NCI-H2107 treated with DMSO at 0.1 percent for 48 hours (cell line): ENCODE measurements at regions not wholly inside any gene's neighbourhood (a gene's known extent, or its start where the extent isn't known, plus 50 kb on each side); places are given as distances from the start of the nearest gene placed in this dataset.
"Not testable (repeated sequence)": the region's sequence is repeated elsewhere in the genome, so short reads cannot be mapped to it uniquely, and the experiment has no call there.

Source experiments
- DNase-seq: peaks from one replicate; lab custom pipeline; 2025; ENCODE audit not compliant: unreplicated experiment; lab: John Stamatoyannopoulos, UW

- no peak for DNase-seq
These were observed 832.4 kb downstream of the DNAJB9 start for GRCh38 chr7:109402107-109402506.

DNA sequence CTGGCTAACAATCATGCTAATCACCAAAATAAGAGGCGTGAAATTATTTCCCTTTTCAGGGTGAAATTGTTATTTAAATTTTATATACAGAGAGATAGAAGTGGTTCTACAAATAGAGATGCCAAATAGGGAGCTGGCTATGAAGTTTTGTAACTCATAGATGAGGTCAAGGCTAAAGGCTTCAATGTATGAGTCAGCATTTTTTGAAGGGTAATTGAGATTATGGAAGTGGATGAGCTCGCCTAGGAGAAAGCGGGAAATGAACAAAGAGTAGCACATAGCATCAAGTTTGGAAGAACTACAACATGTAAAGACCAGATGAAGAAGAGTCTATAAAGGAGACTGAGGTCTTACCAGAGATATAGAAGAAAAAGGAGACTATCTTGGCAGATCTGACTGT lies 838.1 kb downstream of the DNAJB9 start:
- no peak for DNase-seq

DNA sequence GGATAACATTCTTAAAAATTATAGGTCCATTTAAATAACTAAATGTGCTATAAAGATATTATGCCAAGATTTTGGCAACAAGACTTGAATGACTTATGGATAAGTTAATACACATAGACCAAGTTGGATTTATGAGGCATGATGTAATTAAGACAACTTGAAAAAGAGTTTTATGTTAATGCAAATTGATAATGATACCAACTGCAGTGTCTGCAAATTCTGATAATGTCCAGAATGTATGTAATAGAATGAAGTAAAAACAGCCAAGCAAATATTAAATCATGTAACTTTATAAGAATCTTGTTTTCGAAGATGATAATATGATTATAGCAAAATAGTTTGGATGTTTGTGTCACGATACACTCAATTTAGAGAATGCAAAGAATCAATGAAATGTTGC lies 868.3 kb downstream of the DNAJB9 start:
- DNase-seq = no peak

DNA sequence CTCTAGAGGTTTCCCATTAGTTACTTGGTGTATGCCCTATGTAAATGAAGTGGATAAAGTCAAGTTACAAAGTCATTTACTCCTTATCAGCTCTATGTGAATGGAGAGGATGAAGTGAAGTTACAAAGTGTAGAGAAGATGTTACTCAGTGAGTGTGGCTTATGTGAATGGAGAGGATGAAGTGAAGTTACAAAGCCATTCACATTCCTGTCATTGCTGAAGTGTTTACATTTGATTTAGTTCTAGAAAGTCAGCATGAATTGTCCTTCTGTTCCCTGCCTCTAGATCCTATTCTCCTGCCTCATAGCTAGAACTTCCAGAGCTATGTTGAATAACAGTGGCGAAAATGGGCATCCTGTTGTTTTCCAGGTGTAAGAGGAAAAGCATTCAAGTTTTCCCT lies 880.1 kb downstream of the DNAJB9 start:
- no peak for DNase-seq

DNA sequence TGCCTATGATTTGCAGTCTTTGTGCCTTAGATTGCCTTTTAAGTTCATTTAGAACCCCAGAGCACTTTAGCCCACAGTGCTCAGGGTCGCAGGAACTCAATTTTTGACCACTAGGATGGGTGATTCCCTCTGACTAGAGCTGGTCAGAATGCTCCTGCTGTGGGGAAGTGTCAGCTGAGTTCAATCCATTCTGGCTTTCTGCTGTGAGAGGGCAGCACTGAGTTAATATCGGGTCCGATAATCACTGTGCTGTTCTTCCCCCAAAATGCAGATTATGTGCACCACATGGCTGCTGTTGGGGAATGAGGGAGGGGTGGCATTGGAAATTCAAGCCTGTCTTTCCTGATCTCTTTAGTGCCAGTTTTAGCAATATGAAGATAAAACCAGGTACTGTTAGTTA lies 886.4 kb downstream of the DNAJB9 start:
- DNase-seq = no peak

DNA sequence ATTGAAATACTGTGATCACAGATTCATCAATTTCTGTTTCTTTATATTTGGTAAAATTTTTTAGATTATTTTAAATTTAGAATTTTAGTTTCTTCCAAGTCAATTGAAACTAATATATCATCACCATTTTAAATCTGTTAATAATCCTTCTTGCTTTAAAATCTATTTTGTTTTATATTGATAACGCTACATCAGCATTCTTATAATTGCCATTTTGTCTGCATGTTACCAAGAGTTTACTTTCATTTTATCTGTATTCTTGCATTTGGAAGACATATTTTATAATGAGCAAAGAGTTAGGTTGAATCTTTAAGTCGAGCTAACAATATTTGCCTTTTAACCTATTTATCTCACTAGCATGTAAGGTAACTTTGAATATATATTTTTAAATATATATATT lies 890.6 kb downstream of the DNAJB9 start:
- DNase-seq = no peak

- no peak for DNase-seq
These were observed 892.5 kb downstream of the DNAJB9 start for GRCh38 chr7:109462171-109462570.

DNA sequence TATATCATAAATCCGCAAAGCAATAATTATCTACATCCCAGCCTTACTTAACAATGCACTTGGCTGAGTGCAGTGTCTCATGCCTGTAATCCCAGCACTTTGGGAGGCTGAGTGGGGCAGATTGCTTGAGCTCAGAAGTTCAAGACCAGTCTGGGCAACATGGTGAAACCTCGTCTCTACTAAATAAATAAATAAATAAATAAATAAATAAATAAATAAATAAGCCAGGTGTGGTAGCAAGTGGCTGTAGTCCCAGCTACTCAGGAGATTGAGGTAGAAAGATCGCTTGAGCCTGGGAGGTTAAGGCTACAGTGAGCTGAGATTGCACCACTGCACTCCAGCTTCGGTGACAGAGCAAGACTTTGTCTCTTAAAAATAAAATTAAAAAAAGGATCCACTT lies 898.1 kb downstream of the DNAJB9 start:
- not testable (repeated sequence) for DNase-seq

GRCh38 chr7:109473172-109473571 lies 903.5 kb downstream of the DNAJB9 start:
- DNase-seq = no peak

DNA sequence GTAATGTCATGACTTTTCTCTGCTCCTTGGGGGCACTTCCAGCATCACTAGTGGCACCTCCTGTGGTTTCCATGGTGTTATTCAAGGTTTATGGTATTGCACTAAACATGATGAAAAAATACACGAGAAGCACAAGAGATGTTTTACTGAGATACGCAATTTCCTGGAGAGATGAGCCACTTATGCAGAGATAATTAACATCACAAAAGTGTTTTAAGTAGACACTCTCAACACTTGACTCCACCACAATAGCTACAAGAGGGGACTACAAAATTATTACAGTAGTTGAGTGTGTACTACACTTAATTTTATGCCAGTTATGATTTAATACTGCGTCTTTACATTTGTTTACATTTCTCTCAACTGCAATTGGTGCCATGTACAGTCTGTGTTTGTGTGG lies 906.7 kb downstream of the DNAJB9 start:
- DNase-seq = no peak

DNA sequence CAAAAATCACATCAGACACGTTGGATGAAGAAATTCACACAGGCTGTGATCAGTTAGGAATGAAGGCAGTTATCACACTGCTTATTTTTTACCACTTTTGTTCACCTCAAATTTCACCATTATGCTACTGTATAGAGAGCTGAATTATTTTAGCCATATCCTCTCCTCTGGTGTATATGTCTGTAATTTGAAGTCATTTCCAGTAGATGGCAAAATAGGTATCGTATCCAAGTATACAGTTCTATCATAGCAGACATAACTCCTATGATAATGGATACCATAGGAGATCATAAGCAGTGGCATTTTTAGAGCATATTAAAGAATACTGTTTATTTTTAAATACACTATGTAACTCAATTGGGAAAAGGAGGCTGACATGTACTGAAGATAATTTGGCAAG lies 909.7 kb downstream of the DNAJB9 start:
- no peak for DNase-seq

- not testable (repeated sequence) for DNase-seq
These were observed 920.9 kb downstream of the DNAJB9 start for GRCh38 chr7:109490607-109491006.

DNA sequence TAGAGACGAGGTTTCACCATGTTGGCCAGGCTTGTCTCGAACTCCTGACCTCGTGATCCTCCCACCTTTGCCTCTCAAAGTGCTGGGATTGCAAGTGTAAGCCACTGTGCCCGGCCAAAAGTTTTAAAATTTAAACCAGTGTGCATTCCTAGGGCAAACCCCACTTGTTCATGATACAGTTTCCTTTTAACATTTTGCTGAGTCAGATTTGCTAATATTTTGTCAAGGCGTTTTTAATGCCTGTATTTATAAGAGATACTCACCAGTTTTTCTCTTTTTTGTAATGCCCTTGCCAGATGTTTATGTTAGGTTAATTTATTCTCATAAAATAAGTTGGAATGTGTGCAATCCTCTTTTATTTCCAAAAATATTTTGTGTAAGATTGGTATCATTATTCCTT lies 927.4 kb downstream of the DNAJB9 start:
- DNase-seq = no peak

GRCh38 chr7:109498131-109498530 lies 928.5 kb downstream of the DNAJB9 start:
- DNase-seq = no peak

GRCh38 chr7:109503421-109503820 lies 933.7 kb downstream of the DNAJB9 start:
- DNase-seq = no peak

DNA sequence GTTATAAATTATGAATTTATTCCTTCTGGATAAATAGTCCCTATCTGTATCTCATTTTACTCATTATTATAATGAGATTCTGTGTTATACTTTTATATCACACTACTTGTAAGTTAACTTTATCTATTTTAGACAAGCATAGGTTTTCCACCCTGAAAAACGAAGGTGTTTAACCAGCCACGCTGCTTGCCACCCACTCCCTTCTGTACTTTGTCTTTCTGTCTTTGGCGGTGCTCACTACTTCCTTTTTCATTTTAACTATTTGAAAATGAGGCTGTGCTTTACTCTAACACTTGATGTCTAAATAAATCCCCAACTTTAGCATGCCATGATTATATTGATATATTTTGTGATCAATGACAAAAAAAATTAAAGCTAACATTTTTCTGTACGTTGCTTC lies 952.9 kb downstream of the DNAJB9 start:
- DNase-seq = no peak

- no peak for DNase-seq
These were observed 958.2 kb downstream of the DNAJB9 start for GRCh38 chr7:109527833-109528232.

DNA sequence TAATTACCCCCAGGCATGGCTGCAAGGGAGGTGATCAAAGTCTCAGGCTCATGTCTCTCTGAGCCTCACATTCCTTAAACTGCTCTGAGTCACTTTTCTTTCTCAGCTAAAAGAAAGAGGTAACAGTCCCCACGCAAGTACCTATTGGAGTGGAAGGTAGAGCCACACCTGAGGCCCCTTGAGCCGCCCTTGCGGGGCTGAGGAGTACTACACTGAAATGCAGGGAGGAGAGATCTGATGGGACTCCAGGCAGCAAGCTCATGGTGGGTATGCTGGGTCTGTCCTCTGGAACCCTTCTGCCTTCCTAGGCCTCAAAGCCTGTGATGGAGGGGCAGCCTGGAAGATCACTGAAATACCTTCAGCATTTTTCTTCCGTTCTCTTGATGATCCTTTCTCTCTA lies 960.0 kb downstream of the DNAJB9 start:
- DNase-seq = no peak

DNA sequence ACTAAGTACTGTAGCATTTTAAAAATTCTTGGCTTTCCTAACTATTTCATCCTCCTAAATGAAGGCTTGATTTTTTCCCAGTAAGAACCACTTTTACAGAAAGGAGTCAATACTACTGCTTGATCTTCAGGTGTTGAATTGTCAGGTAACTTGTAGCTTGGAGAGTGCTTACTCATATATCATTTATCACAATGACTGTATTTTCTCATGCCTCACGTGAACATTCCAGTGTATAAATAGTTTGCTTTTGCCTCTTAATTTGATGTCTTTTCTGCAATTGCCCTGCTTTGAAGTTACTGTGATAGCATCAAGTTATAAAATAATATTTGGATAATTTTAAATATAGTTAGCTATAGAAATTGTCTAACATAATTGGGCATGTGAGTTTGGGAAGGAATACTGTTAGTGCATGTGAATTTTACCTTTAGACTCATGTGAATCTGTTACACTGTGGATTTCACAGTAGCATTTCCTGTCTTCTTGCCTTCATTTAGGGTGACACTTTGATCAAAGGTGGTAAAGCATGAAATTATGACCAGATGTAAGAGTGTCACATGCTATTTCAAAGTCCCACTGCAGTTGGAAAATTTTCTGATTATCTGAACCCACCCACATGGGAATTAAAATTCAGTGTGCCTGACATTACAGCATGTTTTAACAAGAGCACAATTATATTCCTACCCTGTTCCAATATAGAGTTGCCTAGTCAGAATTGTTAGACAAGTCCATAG lies 962.8 kb downstream of the DNAJB9 start:
- no peak for DNase-seq

- no peak for DNase-seq
These were observed 976.0 kb downstream of the DNAJB9 start for GRCh38 chr7:109545686-109546085.

- no peak for DNase-seq
These were observed 980.0 kb downstream of the DNAJB9 start for GRCh38 chr7:109549471-109550193.

- no peak for DNase-seq
These were observed 982.3 kb downstream of the DNAJB9 start for GRCh38 chr7:109552017-109552416.

GRCh38 chr7:109577265-109577664 lies 1007.6 kb downstream of the DNAJB9 start:
- DNase-seq = no peak
